Activated T-helper 1 cell treated with anti-CD3 and anti-CD28 coated beads, Interleukin-12 subunit alpha, Interleukin-12 subunit beta, Interleukin-2, Interleukin-4 antibody, amounts not matched to agents 30 ng/mL and 10 ng/mL and 1 ng/mL, durations not matched to agents 14 hours and 24 hours and 36 hours (primary cell): ENCODE measurements at regions not wholly inside any gene's neighbourhood (a gene's known extent, or its start where the extent isn't known, plus 50 kb on each side); places are given as distances from the start of the nearest gene placed in this dataset.
A peak's percentile ranks its signal among the peaks of the same experiment; 100 is the strongest.

ENCODE experiments used
- DNase-seq: peaks from one replicate; pipeline ENCODE4 v3.0.0; 2021; ENCODE audit warnings: low spot score
- H3K27ac Mint-ChIP-seq: one replicate; pipeline ENCODE4 v1.8.0; 2021; ENCODE audit warnings: mild to moderate bottlenecking, mixed read lengths
- H3K27me3 Mint-ChIP-seq: one replicate; pipeline ENCODE4 v1.8.0; 2022; ENCODE audit warnings: mild to moderate bottlenecking, moderate library complexity, mixed read lengths; ENCODE audit not compliant: insufficient read depth
- H3K36me3 Mint-ChIP-seq: one replicate; pipeline ENCODE4 v1.8.0; 2021; ENCODE audit warnings: low read depth, mixed read lengths
- H3K4me1 Mint-ChIP-seq: one replicate; pipeline ENCODE4 v1.8.0; 2021; ENCODE audit warnings: low read depth, mixed read lengths
- H3K4me3 Mint-ChIP-seq: one replicate; pipeline ENCODE4 v1.8.0; 2021; ENCODE audit warnings: mild to moderate bottlenecking, moderate library complexity, mixed read lengths
- H3K9me3 Mint-ChIP-seq: one replicate; pipeline ENCODE4 v1.8.0; 2021; ENCODE audit warnings: mixed read lengths
- intact Hi-C: fragments of 100-400 bp; cut with micrococcal nuclease; formaldehyde crosslinking; loops from one replicate; pipeline ENCODE4 v1.15.1; 2024

DNA sequence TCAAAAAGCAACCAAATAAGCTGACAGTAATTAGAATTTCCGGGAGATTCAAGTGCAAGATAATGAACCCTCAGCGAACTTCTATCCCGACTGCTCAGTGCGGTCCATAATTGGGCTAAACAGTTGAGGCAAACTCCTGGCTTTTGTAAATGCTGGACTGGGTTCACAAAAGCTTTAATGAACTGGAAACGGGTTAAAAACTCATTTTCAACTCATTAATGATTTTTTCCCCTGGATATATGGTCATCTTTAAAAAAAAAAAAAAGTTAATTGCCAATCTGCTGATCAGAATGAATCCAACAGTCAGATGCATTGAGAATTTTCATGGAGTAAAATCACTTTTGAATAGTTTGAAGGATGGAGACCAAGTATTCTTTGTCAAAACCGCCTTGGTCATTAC is 79.5 kb upstream of the WWC1 start:
- no peak overlapping the region for H3K27ac Mint-ChIP-seq
- no peak for DNase-seq
- H3K4me3 Mint-ChIP-seq = no peak overlapping the region
- no peaks in the 10 kb centered on the region for H3K9me3 Mint-ChIP-seq
- H3K36me3 Mint-ChIP-seq = no peaks in the 10 kb centered on the region
- no peaks in the 10 kb centered on the region for H3K4me1 Mint-ChIP-seq
- intact Hi-C loops = no loop called here
- H3K27me3 Mint-ChIP-seq = peaks cover 10% of the 10 kb centered on the region

DNA sequence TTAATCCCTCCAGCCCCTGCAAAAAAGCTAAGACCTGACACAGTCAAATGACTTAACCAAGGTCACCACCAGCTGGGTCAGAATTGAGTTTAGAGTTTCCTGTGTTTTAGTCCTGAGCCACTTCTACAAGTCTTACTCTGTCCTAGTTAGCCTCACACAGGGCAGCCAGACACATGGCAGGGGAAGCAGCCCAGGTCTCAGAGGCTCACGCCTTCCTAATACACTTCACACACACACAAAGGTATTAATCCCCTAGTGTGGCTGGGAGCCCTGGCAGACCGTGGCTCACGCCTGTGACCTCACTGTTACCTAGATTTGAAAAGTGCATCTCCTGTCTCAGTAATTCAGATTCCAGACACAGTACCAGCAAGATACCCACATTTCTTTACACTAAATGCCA is 77.4 kb upstream of the WWC1 start:
- H3K4me3 Mint-ChIP-seq = no peak overlapping the region
- H3K36me3 Mint-ChIP-seq = no peaks in the 10 kb centered on the region

DNA sequence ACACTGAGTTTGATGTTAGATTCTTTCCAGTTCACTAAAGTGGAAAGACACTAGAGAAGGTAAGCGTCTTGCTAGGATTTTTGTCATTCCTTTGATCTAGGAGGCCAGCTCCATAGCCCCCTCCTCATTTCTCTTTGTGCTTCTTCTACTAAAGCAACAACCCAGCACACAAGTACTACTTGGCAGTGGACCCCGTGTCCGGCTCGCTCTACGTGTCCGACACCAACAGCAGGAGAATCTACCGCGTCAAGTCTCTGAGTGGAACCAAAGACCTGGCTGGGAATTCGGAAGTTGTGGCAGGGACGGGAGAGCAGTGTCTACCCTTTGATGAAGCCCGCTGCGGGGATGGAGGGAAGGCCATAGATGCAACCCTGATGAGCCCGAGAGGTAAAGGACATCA is 76.6 kb upstream of the WWC1 start:
- Mint-ChIP-seq H3K4me3 (no peak overlapping the region), H3K4me1 (no peaks in the 10 kb centered on the region), H3K9me3 (no peaks in the 10 kb centered on the region), H3K27ac (no peak overlapping the region), H3K27me3 (peaks cover 13% of the 10 kb centered on the region), H3K36me3 (no peaks in the 10 kb centered on the region)
- no peak for DNase-seq
- intact Hi-C loops = no loop called here

More for the DNA sequence above, 77.4 kb upstream of the WWC1 start:
- intact Hi-C loops = no loop called here
- no peaks in the 10 kb centered on the region for H3K9me3 Mint-ChIP-seq
- H3K27ac Mint-ChIP-seq = no peak overlapping the region
- no peak for DNase-seq
- peaks cover 10% of the 10 kb centered on the region for H3K27me3 Mint-ChIP-seq
- no peaks in the 10 kb centered on the region for H3K4me1 Mint-ChIP-seq

DNA sequence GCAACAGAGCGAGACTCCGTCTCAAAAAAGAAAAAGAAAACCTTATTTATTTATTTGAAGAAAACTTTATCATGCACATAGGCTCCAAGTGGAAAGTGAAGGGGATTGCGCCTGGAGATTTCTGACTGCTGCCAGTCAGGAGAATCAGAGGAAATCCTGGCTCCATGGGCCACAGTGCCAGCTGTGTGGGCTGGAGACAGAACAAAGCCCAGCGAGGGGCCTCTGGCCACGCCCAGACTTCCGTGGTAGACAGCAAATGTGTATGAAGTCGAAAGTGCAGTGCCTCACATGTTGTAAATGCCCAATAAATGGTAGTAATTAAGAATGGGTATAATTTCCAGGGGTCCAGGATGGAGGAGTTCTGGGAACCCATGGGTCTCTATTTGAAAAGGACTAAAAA is 75.8 kb upstream of the WWC1 start:
- no peaks in the 10 kb centered on the region for H3K4me1 Mint-ChIP-seq
- no peaks in the 10 kb centered on the region for H3K9me3 Mint-ChIP-seq
- intact Hi-C loops = no loop called here
- DNase-seq = no peak
- no peak overlapping the region for H3K4me3 Mint-ChIP-seq
- H3K27ac Mint-ChIP-seq = no peak overlapping the region
- H3K27me3 Mint-ChIP-seq = peaks cover 13% of the 10 kb centered on the region
- H3K36me3 Mint-ChIP-seq = no peaks in the 10 kb centered on the region

DNA sequence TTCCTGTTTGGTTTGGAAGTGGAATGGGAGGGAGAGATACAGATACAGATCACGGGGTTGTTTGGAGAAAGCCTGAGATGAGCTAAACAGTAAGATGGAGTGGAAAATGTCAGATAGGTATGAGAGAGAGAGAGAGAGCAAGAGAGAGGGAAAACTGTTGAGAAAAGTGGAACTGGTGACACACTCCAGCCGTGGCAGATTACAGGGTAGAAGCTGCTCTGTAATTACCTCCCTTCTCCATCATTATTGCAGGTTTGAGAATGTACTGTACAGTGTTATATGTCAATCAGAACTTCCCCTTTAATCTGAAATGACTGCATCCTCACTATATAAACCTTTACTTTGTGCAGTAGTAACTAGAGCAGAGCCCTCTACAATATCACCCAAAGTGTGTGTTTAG is 74.5 kb upstream of the WWC1 start:
- no peaks in the 10 kb centered on the region for H3K9me3 Mint-ChIP-seq

DNA sequence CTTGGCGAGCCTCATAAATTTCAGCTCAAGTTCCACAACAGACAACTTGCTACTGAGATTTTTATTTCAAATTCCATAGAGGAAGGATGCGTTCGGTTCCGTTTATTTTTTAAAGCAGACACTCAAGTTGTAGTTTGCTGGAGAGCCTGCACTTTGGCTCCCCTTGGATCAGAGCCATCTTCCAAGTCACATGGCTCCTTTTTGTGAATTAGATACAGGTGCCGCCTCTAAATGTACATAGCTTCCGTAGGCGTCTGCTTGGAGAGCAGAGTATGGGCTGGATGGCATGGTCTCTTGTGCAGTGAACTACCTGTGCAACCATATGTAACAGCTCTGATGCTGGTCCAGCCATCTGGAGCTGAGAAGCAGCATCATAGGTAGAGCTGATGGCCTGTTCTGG is 73.9 kb upstream of the WWC1 start:
- H3K27ac Mint-ChIP-seq = no peak overlapping the region
- intact Hi-C loops = no loop called here
- no peaks in the 10 kb centered on the region for H3K9me3 Mint-ChIP-seq
- H3K4me1 Mint-ChIP-seq = no peaks in the 10 kb centered on the region
- DNase-seq = no peak
- no peak overlapping the region for H3K4me3 Mint-ChIP-seq
- no peaks in the 10 kb centered on the region for H3K36me3 Mint-ChIP-seq
- H3K27me3 Mint-ChIP-seq = peaks cover 19% of the 10 kb centered on the region

More for the DNA sequence above, 74.5 kb upstream of the WWC1 start:
- H3K27me3 Mint-ChIP-seq = peaks cover 17% of the 10 kb centered on the region
- no peaks in the 10 kb centered on the region for H3K4me1 Mint-ChIP-seq
- no peak overlapping the region for H3K27ac Mint-ChIP-seq
- no peak for DNase-seq
- intact Hi-C loops = no loop called here
- H3K4me3 Mint-ChIP-seq = no peak overlapping the region
- H3K36me3 Mint-ChIP-seq = no peaks in the 10 kb centered on the region

DNA sequence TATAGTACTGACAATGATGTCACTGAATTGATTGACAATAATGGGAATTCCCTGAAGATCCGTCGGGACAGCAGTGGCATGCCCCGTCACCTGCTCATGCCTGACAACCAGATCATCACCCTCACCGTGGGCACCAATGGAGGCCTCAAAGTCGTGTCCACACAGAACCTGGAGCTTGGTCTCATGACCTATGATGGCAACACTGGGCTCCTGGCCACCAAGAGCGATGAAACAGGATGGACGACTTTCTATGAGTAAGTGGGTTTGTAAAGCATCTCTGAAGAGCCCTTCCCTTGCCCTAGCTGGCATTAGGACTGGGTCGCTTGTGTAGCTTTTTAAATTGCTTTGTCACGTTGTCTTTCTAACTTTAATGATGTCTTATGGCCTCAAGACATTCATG is 72.7 kb upstream of the WWC1 start:
- Mint-ChIP-seq H3K9me3 (no peaks in the 10 kb centered on the region), H3K4me3 (no peak overlapping the region), H3K27ac (no peak overlapping the region), H3K4me1 (no peaks in the 10 kb centered on the region), H3K27me3 (peaks cover 26% of the 10 kb centered on the region), H3K36me3 (no peaks in the 10 kb centered on the region)
- no peak for DNase-seq
- intact Hi-C loops = loop anchor here (1.0 kb wide), 2 partner anchors 104 to 495 kb away; no protein-coding TSS in a partner anchor

DNA sequence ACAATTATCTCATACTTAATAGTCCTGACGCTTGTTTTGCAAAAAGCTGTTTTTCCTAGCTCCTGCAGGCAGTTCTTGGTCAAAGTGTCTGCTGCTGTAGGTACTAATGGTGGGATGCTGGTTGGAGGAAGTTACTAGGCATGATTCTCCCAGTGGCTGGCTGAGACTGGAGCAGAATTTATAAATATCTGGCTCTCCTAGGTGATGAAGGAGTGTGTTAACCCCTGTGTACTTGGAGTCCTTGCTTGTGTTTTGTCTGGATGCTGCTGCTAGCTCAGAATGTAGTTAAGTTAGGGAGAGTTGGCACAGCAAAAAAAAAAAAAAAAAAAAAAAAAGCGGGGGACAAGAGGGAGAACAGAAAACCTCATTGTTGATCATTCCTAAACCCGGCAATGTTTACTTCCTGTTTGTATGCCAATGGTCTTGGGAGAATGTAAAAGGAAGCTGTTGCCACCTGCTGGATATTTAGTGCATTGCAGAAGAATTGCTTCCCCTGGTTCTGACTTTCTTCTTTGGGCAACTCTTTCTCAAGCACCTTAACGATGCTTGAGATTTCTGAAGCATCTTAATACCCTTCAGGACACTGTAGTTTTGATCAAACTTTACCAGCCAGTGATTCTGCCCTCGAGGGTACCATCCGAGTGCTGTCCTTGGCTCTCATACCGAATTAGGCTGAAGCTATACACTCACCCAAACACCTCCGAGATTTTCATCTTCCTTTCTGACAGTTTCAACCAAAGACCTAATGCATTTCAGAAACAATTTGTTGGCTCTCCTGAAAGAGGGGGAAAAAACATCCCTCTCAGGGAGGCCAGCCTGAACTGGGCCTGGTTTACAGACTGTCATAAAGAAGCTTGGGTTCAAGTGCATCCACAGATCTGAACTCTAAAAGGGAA is 71.7 kb upstream of the WWC1 start:
- Mint-ChIP-seq H3K4me1 (no peaks in the 10 kb centered on the region), H3K9me3 (no peaks in the 10 kb centered on the region), H3K27ac (no peak overlapping the region), H3K4me3 (no peak overlapping the region), H3K36me3 (no peaks in the 10 kb centered on the region), H3K27me3 (peaks cover 22% of the 10 kb centered on the region)
- peak; percentile 20 for DNase-seq
- intact Hi-C loops = loop anchor here (1.0 kb wide), 2 partner anchors 105 to 496 kb away; no protein-coding TSS in a partner anchor

DNA sequence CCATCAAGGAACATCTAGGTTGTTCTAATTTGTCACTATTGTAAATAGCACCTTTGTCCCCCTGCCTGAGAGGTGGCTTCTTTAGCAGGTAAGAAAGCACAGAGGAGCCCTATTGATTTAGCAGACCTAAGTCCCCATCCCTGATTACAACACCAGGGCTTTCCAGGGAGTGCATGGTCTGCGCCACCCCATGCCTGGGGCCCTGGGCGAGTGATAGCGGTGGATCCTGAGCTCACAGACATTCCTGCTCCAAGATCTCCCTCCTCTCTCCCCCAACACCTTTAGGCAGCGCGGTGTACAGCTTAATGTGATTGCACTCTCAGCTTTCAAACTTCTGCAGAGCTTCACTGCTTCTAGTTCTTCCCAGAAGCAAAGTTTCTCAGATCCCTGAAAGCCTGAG is 67.4 kb upstream of the WWC1 start:
- intact Hi-C loops = no loop called here
- Mint-ChIP-seq H3K4me1 (peaks cover 25% of the 10 kb centered on the region), H3K27ac (no peak overlapping the region), H3K9me3 (peaks cover 6% of the 10 kb centered on the region), H3K4me3 (no peak overlapping the region), H3K36me3 (peaks cover 1% of the 10 kb centered on the region), H3K27me3 (peaks cover 37% of the 10 kb centered on the region)
- no peak for DNase-seq

DNA sequence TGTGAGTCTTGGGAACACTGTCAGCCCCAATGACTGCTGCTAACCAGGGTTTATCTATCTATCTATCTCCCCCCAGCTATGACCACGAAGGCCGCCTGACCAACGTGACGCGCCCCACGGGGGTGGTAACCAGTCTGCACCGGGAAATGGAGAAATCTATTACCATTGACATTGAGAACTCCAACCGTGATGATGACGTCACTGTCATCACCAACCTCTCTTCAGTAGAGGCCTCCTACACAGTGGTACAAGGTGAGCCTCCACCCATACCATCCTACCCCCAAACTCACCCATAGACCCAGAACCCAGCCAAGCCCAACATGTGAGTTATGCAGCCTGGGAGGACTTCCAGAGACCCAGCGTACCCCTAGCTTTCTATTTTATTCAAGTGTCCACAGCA is 65.4 kb upstream of the WWC1 start:
- intact Hi-C loops = no loop called here
- H3K27ac Mint-ChIP-seq = no peak overlapping the region

DNA sequence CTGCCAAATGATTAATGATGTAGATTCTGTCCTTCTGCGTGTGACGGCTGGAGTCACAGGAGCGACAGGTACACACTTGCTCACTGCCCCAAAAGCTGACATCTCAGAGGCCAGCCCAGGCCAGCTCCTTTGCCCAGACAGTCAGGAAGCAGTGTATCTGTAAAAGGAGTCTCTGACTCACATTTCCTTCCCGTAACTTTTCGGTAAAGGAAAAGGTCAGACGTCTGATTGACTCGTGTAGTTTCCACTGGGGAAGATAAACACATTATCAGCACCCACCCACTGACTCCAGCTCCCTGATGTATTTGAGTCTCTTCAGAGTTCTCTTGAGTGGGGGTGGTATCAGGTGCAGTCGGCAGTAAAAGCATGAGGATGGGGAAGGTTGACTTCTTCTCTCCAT is 64.4 kb upstream of the WWC1 start:
- H3K9me3 Mint-ChIP-seq = peaks cover 6% of the 10 kb centered on the region
- peak overlapping the region; percentile 15 for H3K4me3 Mint-ChIP-seq
- peaks cover 1% of the 10 kb centered on the region for H3K36me3 Mint-ChIP-seq
- H3K4me1 Mint-ChIP-seq = peaks cover 25% of the 10 kb centered on the region
- intact Hi-C loops = no loop called here
- H3K27me3 Mint-ChIP-seq = peaks cover 39% of the 10 kb centered on the region
- peak overlapping the region; percentile 85 for H3K27ac Mint-ChIP-seq
- DNase-seq = no peak

More for the DNA sequence above, 65.4 kb upstream of the WWC1 start:
- H3K9me3 Mint-ChIP-seq = peaks cover 6% of the 10 kb centered on the region
- no peak for DNase-seq
- peaks cover 25% of the 10 kb centered on the region for H3K4me1 Mint-ChIP-seq
- peaks cover 1% of the 10 kb centered on the region for H3K36me3 Mint-ChIP-seq
- H3K27me3 Mint-ChIP-seq = peaks cover 40% of the 10 kb centered on the region
- H3K4me3 Mint-ChIP-seq = no peak overlapping the region

DNA sequence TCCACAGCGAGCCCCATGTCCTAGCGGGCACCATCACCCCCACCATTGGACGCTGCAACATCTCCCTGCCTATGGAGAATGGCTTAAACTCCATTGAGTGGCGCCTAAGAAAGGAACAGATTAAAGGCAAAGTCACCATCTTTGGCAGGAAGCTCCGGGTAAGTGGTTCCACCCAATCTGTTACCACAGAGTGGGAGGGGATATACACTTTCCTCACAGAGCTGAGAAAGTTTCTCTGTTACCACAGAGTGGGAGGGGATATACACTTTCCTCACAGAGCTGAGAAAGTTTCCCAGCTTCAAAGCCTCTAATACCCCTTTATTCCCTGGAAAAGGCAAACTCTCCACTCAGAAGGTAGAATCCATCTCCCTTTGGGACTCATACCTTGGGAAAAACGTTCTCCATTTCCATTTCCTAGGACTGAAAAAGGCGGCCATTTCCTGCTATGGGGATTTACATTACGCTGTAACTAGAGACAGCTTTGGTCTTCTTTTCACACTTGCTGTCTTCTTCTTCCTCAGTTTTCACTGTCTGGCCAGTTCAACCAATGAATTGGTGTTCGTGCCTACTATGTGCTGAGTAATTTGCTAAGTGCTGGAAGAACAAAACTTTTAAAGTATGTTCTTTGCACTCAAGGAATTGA is 63.4 kb upstream of the WWC1 start:
- peak; percentile 14 for DNase-seq
- Mint-ChIP-seq H3K4me3 (no peak overlapping the region), H3K36me3 (peaks cover 1% of the 10 kb centered on the region), H3K27me3 (peaks cover 34% of the 10 kb centered on the region), H3K27ac (no peak overlapping the region), H3K9me3 (peaks cover 6% of the 10 kb centered on the region), H3K4me1 (peaks cover 25% of the 10 kb centered on the region)
- intact Hi-C loops = loop anchor here (1.0 to 2.0 kb wide), 3 partner anchors 21 to 609 kb away; no protein-coding TSS in a partner anchor

DNA sequence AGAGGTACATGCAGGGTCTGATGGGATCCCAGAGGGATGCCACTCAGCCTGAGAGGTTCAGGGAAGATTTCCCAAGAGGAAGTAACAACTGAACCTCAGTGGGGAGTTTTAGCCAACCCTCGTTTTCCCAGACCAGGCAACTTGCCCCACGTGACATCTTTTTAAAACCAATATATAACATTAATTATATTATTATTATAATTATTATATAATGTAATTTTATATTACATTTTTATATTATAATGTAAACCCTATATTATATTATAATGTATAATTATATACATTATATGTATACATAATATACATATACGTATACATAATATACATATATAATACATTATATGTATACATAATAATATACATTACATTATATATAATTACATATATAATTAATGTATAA is 62.8 kb upstream of the WWC1 start:
- no peak overlapping the region for H3K4me3 Mint-ChIP-seq

More for the DNA sequence above, 62.8 kb upstream of the WWC1 start:
- Mint-ChIP-seq H3K27me3 (peaks cover 32% of the 10 kb centered on the region), H3K9me3 (peaks cover 9% of the 10 kb centered on the region), H3K4me1 (peaks cover 25% of the 10 kb centered on the region), H3K36me3 (peaks cover 1% of the 10 kb centered on the region), H3K27ac (no peak overlapping the region)
- DNase-seq = no peak
- intact Hi-C loops = loop anchor here (1.0 to 2.0 kb wide), 3 partner anchors 20 to 608 kb away; no protein-coding TSS in a partner anchor
